K562 (cell line): ENCODE measurements at regions not wholly inside any gene's neighbourhood (a gene's known extent, or its start where the extent isn't known, plus 50 kb on each side); places are given as distances from the start of the nearest gene placed in this dataset.

Source experiments
- ATAC-seq: fragments of 200-7000 bp; cut with Tn5 transposase; 3 replicates; pipeline ENCODE4 v1.9.1; 2020; ENCODE audit warnings: moderate library complexity
- BruUV-seq: library from RNA; stranded (reverse); fragments of 400-500 nt; replicated peaks from 2 replicates; lab custom pipeline; 2021; lab: Mats Ljungman, UMichigan
- CTCF ChIA-PET: fragments of 300-600 bp; formaldehyde crosslinking; extraction: SDS; loops from one replicate; lab custom pipeline; 2021; ENCODE audit warnings: low intra/inter-chr PET ratio; lab: Yijun Ruan, JAX
- POLR2A ChIA-PET: fragments of 300-600, 350-650 bp; sonication (Branson Sonifier 250); formaldehyde crosslinking; extraction: SDS; loops from one replicate; lab custom pipeline; 2021; ENCODE audit warnings: antibody characterized with exemption, inconsistent platforms; lab: Yijun Ruan, JAX
- DNase-seq, 4 experiments: peaks; one replicate each; pipeline versions ENCODE4 v3.0.0 to v3.0.0-alpha.2; 2011 to 2018; ENCODE audit warnings: low spot score in 3 of 4, mixed read lengths in 3 of 4; ENCODE audit errors: extremely low read depth in 1 of 4
- FAIRE-seq: peaks from 2 replicates; lab custom pipeline; 2011; peaks lifted over from hg19 to GRCh38; lab: Jason Lieb, UNC
- H2AFZ ChIP-seq: 2 replicates; pipeline ENCODE4 v1.6.0; 2011; ENCODE audit warnings: low read depth, low read length, control low read depth, inconsistent platforms
- H3K27ac ChIP-seq: fragments of 200-600 bp; 3 replicates; pipeline ENCODE4 v1.8.0; 2011; ENCODE audit warnings: low read depth, mild to moderate bottlenecking, control low read depth, inconsistent platforms, low read length, moderate library complexity, mixed read lengths; ENCODE audit errors: extremely low read depth
- H3K27me3 ChIP-seq, 2 experiments: fragments of 300-600 bp in 1 of 2; 2 replicates in 1 of 2; 3 replicates in 1 of 2; pipeline versions ENCODE4 v1.6.0 to v1.8.0; 2011; ENCODE audit warnings: inconsistent platforms in 2 of 2, low read length in 2 of 2, mild to moderate bottlenecking in 1 of 2, mixed read lengths in 1 of 2, moderate library complexity in 1 of 2; ENCODE audit not compliant: control insufficient read depth in 2 of 2, insufficient read depth in 2 of 2
- H3K36me3 ChIP-seq: fragments of 300-600 bp; 3 replicates; pipeline ENCODE4 v1.8.0; 2011; ENCODE audit warnings: mild to moderate bottlenecking, low read length, inconsistent platforms; ENCODE audit not compliant: control insufficient read depth, insufficient read depth
- H3K4me1 ChIP-seq, 2 experiments: fragments of 200-600 bp in 1 of 2; replicated peaks in 1 of 2; 2 replicates in 1 of 2; 3 replicates in 1 of 2; pipeline versions ENCODE4 v1.5.1 to v1.8.0; 2011; ENCODE audit warnings: inconsistent platforms in 2 of 2, low read length in 2 of 2, mild to moderate bottlenecking in 1 of 2, mixed read lengths in 1 of 2, moderate library complexity in 1 of 2; ENCODE audit not compliant: control insufficient read depth in 2 of 2, insufficient read depth in 2 of 2
- H3K4me2 ChIP-seq: 2 replicates; pipeline ENCODE4 v1.6.1; 2011; ENCODE audit warnings: low read length, control low read depth, inconsistent platforms, mixed read lengths; ENCODE audit not compliant: insufficient read depth
- H3K4me3 ChIP-seq: fragments of 200-600 bp; sonication (generic), shearing (Covaris generic); 2 replicates; pipeline ENCODE4 v1.5.1; 2016; ENCODE audit warnings: control low read depth, inconsistent platforms
- H3K79me2 ChIP-seq: fragments of 200-600 bp; 3 replicates; pipeline ENCODE4 v1.8.0; 2011; ENCODE audit warnings: low read length, inconsistent platforms; ENCODE audit not compliant: control insufficient read depth, insufficient read depth
- H3K9ac ChIP-seq, 2 experiments: 2 replicates each; pipeline versions ENCODE4 v1.6.0 to v1.6.1; 2011; ENCODE audit warnings: low read depth in 2 of 2, low read length in 2 of 2, control low read depth in 1 of 2, inconsistent platforms in 1 of 2, mild to moderate bottlenecking in 1 of 2, mixed read lengths in 1 of 2; ENCODE audit not compliant: insufficient read depth in 1 of 2
- H3K9me1 ChIP-seq: one replicate; pipeline ENCODE4 v1.6.0; 2011; ENCODE audit warnings: inconsistent platforms, mild to moderate bottlenecking, low read length, moderate library complexity; ENCODE audit not compliant: control insufficient read depth, insufficient read depth
- H3K9me3 ChIP-seq: replicated peaks from 2 replicates; pipeline ENCODE4 v1.5.1; 2011; ENCODE audit warnings: low read depth, low read length, inconsistent platforms; ENCODE audit not compliant: control insufficient read depth, insufficient read depth
- H4K20me1 ChIP-seq: replicated peaks from 2 replicates; pipeline ENCODE4 v1.6.1; 2011; ENCODE audit warnings: low read length, inconsistent platforms, mixed read lengths; ENCODE audit not compliant: control insufficient read depth, insufficient read depth
- CHD4 ChIP-seq: fragments of 200-600 bp; sonication (generic); IDR thresholded peaks from 3 replicates; pipeline ENCODE4 v1.6.1; 2012; ENCODE audit warnings: low read depth, mild to moderate bottlenecking, mixed read lengths, low read length, inconsistent platforms; ENCODE audit not compliant: insufficient read depth, insufficient replicate concordance, poor library complexity, severe bottlenecking
- EP300 ChIP-seq: IDR thresholded peaks from 2 replicates; pipeline ENCODE4 v1.6.1; 2012; ENCODE audit warnings: low read length, improper control_type of control experiment
- PATZ1 ChIP-seq: fragments of 250-450 bp; sonication (Bioruptor Pico); IDR thresholded peaks from 2 replicates; pipeline ENCODE4 v1.5.0; 2020; ENCODE audit warnings: mild to moderate bottlenecking, borderline replicate concordance
- PRPF4 ChIP-seq: fragments of 200-400 bp; formaldehyde crosslinking; IDR thresholded peaks from one replicate; pipeline ENCODE4 v1.6.1; 2017; ENCODE audit warnings: low read length, low read depth, mild to moderate bottlenecking; ENCODE audit not compliant: insufficient read depth, poor library complexity, severe bottlenecking
- RBM14 ChIP-seq: fragments of 200-400 bp; formaldehyde crosslinking; IDR thresholded peaks from 2 replicates; pipeline ENCODE4 v1.6.1; 2018; ENCODE audit warnings: low read depth, mild to moderate bottlenecking, low read length, moderate library complexity, borderline replicate concordance; ENCODE audit not compliant: insufficient read depth
- SMAD3 ChIP-seq: fragments of 450-650 bp; formaldehyde crosslinking; conservative IDR thresholded peaks from 2 replicates; pipeline ENCODE4 v1.4.0; 2020; ENCODE audit warnings: mild to moderate bottlenecking
- SOX6 ChIP-seq: fragments of 450-650 bp; IDR thresholded peaks from 2 replicates; pipeline ENCODE4 v1.6.1; 2014; ENCODE audit warnings: mild to moderate bottlenecking
- ZEB2 ChIP-seq: fragments of 450-650 bp; IDR thresholded peaks from 2 replicates; pipeline ENCODE4 v1.6.1; 2016
- ZFP30 ChIP-seq: fragments of 250-450 bp; sonication (Bioruptor Pico); IDR thresholded peaks from 2 replicates; pipeline ENCODE4 v1.8.0; 2022; ENCODE audit warnings: moderate library complexity, mild to moderate bottlenecking, inconsistent platforms, borderline replicate concordance
- ZKSCAN8 ChIP-seq: fragments of 200-800 bp; sonication (Bioruptor generic); IDR thresholded peaks from 2 replicates; pipeline ENCODE4 v1.6.1; 2016; ENCODE audit warnings: missing genetic modification characterization, missing compliant biosample characterization
- ZNF77 ChIP-seq: fragments of 250-450 bp; sonication (Bioruptor Pico); IDR thresholded peaks from 2 replicates; pipeline ENCODE4 v1.5.0; 2020
- WGBS: fragments of 100-300 bp; shearing (Covaris generic); methylation state at CpG from one replicate; pipeline ENCODE4 v1.1.6; 2016; ENCODE audit warnings: low coverage, mixed read lengths; ENCODE audit not compliant: insufficient coverage; ENCODE audit errors: missing lambda C conversion rate; 5-methylcytosine and 5-hydroxymethylcytosine counted together
- in situ Hi-C: fragments of 300-500 bp; cut with MboI; formaldehyde crosslinking; loops from 4 replicates; pipeline ENCODE4 v1.15.0; 2018; ENCODE audit warnings: inconsistent platforms, mixed read lengths
- intact Hi-C: fragments of 100-400 bp; cut with micrococcal nuclease; formaldehyde crosslinking; loops from 2 replicates; pipeline ENCODE4 v1.14.2; 2022
- TF ChIP-seq, protein P1 (sequence below): fragments of 150-350 bp; conservative IDR thresholded peaks from 2 replicates; pipeline ENCODE4 v1.6.1; 2014; ENCODE audit warnings: low read length

DNA sequence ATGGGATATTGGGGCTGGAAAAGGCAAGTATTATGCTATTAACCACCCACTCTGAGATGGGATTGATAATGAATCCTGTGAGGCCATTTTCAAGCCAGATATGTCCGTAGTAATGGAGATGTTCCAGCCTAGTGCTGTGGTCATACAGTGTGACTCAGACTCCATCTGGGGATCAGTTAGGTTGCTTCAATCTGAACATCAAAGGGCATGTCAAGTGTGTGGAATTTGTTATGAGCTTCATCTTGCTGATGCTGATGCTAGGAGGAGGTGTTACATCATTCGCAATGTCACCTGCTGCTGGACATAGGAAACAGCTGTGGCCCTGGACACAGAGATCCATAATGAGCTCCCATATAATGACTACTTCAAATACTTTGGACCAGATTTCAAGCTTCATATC lies 144.7 kb downstream of the PLCE1 start:
- no peak overlapping the region for H3K4me2 ChIP-seq
- no peaks in the 10 kb centered on the region for H3K79me2 ChIP-seq
- H3K9me1 ChIP-seq = no peaks in the 10 kb centered on the region
- H2AFZ ChIP-seq = no peak overlapping the region
- FAIRE-seq = no peak
- POLR2A ChIA-PET = no interaction called here
- no peaks in the 10 kb centered on the region for H4K20me1 ChIP-seq
- no peak overlapping the region for H3K9ac ChIP-seq
- H3K27me3 ChIP-seq = no peaks in the 10 kb centered on the region
- H3K4me1 ChIP-seq = no peaks in the 10 kb centered on the region
- no peaks in the 10 kb centered on the region for H3K36me3 ChIP-seq
- CTCF ChIA-PET = no interaction called here
- TF ChIP-seq PRPF4 (no peak), PATZ1 (no peak), SMAD3 (CRISPR knock-in tag) (no peak), ZNF77 (CRISPR knock-in tag) (no peak), RBM14 (no peak)
- TF ChIP-seq, all 486 proteins: peak for 0
- Histone ChIP-seq H3K4me3 (no peak overlapping the region), H3K27ac (no peak overlapping the region), H3K9me3 (no peaks in the 10 kb centered on the region)
- DNase-seq (no peak), ATAC-seq (no peak)
- intact Hi-C loops = no loop called here
- 0% methylated on average over 2 of the region's 2 CpGs for WGBS
- BruUV-seq = no TSS peak
- in situ Hi-C loops = no loop called here

GRCh38 chr10:94143261-94143660 lies 149.5 kb downstream of the PLCE1 start:
- no peak overlapping the region for H3K9ac ChIP-seq
- H3K27me3 ChIP-seq = no peaks in the 10 kb centered on the region
- H3K79me2 ChIP-seq = no peaks in the 10 kb centered on the region
- no peak overlapping the region for H3K4me3 ChIP-seq
- H3K9me3 ChIP-seq = no peaks in the 10 kb centered on the region
- ChIA-PET POLR2A (no interaction called here), CTCF (no interaction called here)
- intact Hi-C loops (no loop called here), in situ Hi-C loops (no loop called here)
- H3K4me1 ChIP-seq = no peaks in the 10 kb centered on the region
- H3K27ac ChIP-seq = no peak overlapping the region
- DNase-seq (no peak), ATAC-seq (no peak), FAIRE-seq (no peak)
- BruUV-seq = no TSS peak
- no peak overlapping the region for H2AFZ ChIP-seq
- H3K9me1 ChIP-seq = no peaks in the 10 kb centered on the region
- H3K36me3 ChIP-seq = no peaks in the 10 kb centered on the region
- H4K20me1 ChIP-seq = no peaks in the 10 kb centered on the region
- no peak overlapping the region for H3K4me2 ChIP-seq
- TF ChIP-seq SOX6 = no peak
- TF ChIP-seq CHD4 = no peak
- TF ChIP-seq ZEB2 = no peak
- TF ChIP-seq, protein P1, sequence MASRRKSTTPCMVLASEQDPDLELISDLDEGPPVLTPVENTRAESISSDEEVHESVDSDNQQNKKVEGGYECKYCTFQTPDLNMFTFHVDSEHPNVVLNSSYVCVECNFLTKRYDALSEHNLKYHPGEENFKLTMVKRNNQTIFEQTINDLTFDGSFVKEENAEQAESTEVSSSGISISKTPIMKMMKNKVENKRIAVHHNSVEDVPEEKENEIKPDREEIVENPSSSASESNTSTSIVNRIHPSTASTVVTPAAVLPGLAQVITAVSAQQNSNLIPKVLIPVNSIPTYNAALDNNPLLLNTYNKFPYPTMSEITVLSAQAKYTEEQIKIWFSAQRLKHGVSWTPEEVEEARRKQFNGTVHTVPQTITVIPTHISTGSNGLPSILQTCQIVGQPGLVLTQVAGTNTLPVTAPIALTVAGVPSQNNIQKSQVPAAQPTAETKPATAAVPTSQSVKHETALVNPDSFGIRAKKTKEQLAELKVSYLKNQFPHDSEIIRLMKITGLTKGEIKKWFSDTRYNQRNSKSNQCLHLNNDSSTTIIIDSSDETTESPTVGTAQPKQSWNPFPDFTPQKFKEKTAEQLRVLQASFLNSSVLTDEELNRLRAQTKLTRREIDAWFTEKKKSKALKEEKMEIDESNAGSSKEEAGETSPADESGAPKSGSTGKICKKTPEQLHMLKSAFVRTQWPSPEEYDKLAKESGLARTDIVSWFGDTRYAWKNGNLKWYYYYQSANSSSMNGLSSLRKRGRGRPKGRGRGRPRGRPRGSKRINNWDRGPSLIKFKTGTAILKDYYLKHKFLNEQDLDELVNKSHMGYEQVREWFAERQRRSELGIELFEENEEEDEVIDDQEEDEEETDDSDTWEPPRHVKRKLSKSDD = no peak
- no peak for TF ChIP-seq EP300
- TF ChIP-seq ZKSCAN8 (CRISPR knock-in tag) = no peak
- TF ChIP-seq ZFP30 (CRISPR knock-in tag) = no peak
